HG03342 (cell line): ENCODE measurements at regions not wholly inside any gene's neighbourhood (a gene's known extent, or its start where the extent isn't known, plus 50 kb on each side); places are given as distances from the start of the nearest gene placed in this dataset.

Experiments used
- ATAC-seq: cut with Tn5 transposase; IDR thresholded peaks from one replicate; pipeline ENCODE4 v1.9.1; 2021; ENCODE audit warnings: mild to moderate bottlenecking, moderate library complexity; ENCODE audit not compliant: unreplicated experiment

DNA sequence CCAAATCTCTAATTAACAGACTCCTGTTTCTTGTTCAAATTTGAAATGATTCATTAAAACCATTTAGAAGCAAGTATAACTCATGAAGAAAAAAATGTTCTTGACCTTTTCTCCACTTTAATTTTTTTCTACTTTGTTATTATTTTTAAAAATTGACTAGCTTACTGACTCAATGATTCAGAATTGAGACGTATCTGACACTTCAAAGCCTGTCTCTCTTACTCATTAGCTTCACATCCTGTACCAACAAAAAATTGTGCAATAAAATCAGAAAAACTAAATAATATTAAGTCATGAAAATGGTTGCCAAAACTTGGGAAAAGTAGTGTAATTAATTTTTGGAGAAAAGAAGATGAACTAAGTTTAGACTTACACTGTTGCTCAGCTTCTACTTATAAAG is 331.2 kb downstream of the SLC16A7 start:
- no peak for ATAC-seq

GRCh38 chr12:59928416-59928815 is 332.6 kb downstream of the SLC16A7 start:
- ATAC-seq, result no peak

GRCh38 chr12:59929110-59929509 is 333.3 kb downstream of the SLC16A7 start:
- no peak for ATAC-seq

- ATAC-seq, result no peak
Observed at GRCh38 chr12:59934486-59934885, 338.7 kb downstream of the SLC16A7 start.

DNA sequence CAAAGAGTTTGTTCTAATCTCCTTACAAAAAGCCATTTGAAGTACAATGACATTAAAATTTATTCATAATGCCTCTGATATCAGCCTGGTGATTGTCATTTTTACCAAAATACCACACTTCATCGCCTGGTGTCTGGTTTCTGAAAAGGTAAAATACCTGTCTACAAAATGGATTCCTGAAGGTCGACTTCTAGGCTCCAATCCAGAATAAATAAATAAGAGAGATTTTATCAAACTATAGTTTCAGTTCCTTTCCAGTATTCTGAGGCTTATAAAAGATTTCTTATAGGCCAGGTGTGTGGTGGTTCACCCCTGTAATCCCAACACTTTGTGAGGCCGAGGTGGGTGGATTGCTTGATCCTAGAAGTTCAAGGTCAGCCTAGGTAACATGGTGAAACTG is 340.7 kb downstream of the SLC16A7 start:
- no peak for ATAC-seq

GRCh38 chr12:59937148-59937547 is 341.3 kb downstream of the SLC16A7 start:
- ATAC-seq, result no peak

DNA sequence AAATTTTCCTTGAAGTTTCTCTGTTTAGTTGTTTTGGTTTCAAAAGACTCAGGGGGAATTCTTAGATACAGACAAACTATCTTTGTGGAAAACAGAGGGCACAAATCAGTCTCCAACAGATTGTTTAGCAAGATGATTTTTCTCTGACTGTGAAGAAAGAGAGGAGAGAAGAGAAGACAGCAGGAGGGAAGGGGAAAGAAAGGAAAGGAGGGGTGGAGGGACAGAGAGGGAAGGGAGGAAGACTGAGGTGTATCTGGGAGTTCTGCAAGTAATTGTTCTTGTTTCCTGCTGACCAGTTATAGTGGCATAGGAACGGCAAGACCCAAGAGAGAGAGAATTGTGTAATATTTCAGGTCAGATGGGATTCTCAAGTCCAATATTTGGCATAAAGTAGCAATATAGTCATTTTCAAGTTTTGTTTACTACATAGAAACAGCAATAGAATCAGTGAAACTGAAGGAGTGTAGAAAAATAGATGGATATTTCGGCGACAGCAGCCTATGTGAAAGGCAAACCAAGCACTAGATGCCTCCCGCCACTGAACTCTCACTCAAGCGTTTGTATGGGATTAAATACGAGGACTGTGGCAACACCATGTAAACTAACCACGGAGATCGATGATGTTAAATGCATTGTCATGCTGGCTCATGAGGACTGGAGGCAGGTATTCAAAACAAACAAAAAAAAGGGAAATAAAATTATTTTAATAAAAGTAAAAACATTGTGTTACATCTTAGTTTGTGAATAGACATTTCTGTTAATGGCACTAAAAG is 342.5 kb downstream of the SLC16A7 start:
- no peak for ATAC-seq

- ATAC-seq, result no peak
Observed at GRCh38 chr12:59940631-59941342, 345.0 kb downstream of the SLC16A7 start.

GRCh38 chr12:59941461-59941860 is 345.6 kb downstream of the SLC16A7 start:
- ATAC-seq, result no peak

DNA sequence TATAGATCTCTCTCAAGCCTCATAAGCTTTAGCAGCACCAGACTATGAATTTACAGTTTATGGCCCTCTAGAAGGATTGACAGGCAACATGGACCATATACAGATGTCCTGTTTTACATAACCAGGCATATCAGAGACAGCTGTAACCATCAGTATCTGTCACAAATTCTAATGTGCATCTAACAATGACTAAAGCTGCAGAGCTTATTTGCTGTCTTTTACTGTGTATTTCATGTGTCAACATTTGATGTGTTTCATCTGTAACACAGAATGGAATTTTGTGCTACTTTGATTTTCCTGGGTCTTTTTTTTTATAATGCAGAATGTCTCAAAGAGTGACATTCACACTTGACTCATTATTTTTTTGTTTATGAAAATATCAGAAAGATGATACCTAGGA is 348.3 kb downstream of the SLC16A7 start:
- ATAC-seq, result no peak

- ATAC-seq, result no peak
Observed at GRCh38 chr12:59946635-59947034, 350.8 kb downstream of the SLC16A7 start.

- ATAC-seq, result no peak
Observed at GRCh38 chr12:59963546-59963945, 367.7 kb downstream of the SLC16A7 start.

DNA sequence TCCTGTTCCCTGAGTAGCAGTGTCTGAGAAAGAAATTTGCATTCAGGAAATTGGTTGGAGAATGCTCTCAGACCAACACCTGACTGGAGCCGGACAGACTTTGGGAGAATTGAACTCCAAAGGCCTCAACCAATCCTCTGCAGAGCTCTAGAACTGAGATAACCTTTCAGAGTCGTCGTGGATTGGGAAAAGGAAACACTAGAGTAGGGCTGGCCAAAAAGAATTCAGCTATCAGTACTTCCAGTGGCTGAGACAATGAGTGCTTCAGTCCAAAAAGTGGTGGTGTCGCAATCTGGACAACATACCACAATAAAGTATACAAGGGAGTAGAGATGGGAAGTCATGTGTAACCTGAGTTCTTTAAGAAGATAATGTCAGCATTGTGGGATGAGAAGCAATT is 377.1 kb downstream of the SLC16A7 start:
- no peak for ATAC-seq

- ATAC-seq, result no peak
Observed at GRCh38 chr12:59973515-59973914, 377.7 kb downstream of the SLC16A7 start.

DNA sequence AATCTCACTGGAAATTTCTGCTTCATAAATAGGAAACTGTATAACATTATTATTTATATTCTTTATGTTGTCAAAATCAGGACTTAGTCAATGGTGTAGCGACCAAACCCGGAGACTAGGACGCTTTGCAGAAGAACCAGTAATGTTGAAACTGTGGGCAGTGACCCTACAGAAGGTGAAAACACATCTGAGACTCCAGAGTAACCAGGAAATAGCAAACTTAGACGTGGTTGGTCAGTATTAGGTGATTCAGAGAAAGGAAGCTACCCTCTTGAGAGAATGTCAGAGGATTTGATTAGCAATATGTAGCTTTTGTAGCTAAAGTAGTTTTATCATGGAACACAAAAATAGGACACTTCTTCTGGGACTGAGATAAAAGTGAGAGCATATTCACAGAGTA is 381.9 kb downstream of the SLC16A7 start:
- ATAC-seq, result no peak

- no peak for ATAC-seq
Observed at GRCh38 chr12:59980476-59980875, 384.6 kb downstream of the SLC16A7 start.

GRCh38 chr12:59999291-59999690 is 403.5 kb downstream of the SLC16A7 start:
- no peak for ATAC-seq

GRCh38 chr12:60010486-60010885 is 414.7 kb downstream of the SLC16A7 start:
- no peak for ATAC-seq

- ATAC-seq, result no peak
Observed at GRCh38 chr12:60012659-60013058, 416.8 kb downstream of the SLC16A7 start.

- no peak for ATAC-seq
Observed at GRCh38 chr12:60014436-60014835, 418.6 kb downstream of the SLC16A7 start.

DNA sequence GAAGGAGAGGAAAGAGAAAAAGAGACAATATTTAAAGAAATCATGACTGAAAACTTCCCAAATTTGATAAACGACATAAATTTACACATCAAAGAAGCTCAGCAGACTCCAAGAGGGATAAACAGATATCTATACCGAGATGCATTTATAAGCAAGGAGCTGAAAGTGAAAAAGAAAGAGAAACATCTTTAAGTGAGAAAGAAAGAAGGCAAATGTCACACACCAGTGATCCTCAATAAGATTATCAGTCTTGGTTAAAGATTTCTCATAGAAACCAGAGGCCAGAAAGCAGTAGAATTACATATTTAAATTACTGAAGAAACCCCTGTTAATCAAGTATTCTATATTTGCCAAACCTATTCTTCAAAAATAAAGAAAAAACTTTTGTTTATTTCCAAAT is 424.2 kb downstream of the SLC16A7 start:
- no peak for ATAC-seq

GRCh38 chr12:60021235-60021634 is 425.4 kb downstream of the SLC16A7 start:
- ATAC-seq, result no peak
